ENCODE measurements at regions not wholly inside any gene's neighbourhood (a gene's known extent, or its start where the extent isn't known, plus 50 kb on each side); places are given as distances from the start of the nearest gene placed in this dataset.
A peak's percentile ranks its signal among the peaks of the same experiment; 100 is the strongest.

GRCh38 chr4:63556332-63556731 is 852.9 kb downstream of the TECRL start:
- Histone ChIP-seq H3K4me1 (ENCODE audit: insufficient read depth, low read length, poor library complexity, severe bottlenecking) (no peaks in the 10 kb centered on the region), H3K9me3 (ENCODE audit: low read length) (no peaks in the 10 kb centered on the region), H4K20me1 (ENCODE audit: insufficient read depth, low read length) (no peaks in the 10 kb centered on the region), H3K79me2 (ENCODE audit: insufficient read depth, low read depth, low read length) (no peaks in the 10 kb centered on the region), H2AFZ (ENCODE audit: low read length) (no peak overlapping the region), H3K27ac (ENCODE audit: low read depth, low read length, poor library complexity, severe bottlenecking) (no peak overlapping the region), H3K9me2 (ENCODE audit: insufficient read depth, low read length) (no peaks in the 10 kb centered on the region), H3K4me2 (ENCODE audit: low read length) (no peak overlapping the region), H3K36me3 (ENCODE audit: insufficient read depth, low read length) (no peaks in the 10 kb centered on the region), H3K4me3 (ENCODE audit: low read depth, low read length, poor library complexity, severe bottlenecking) (no peak overlapping the region)
- intact Hi-C loops (cut with micrococcal nuclease; ENCODE audit: unreplicated experiment) = no loop called here
- no TSS peak for BruUV-seq (replicated peaks)
- TF ChIP-seq EZH2phosphoT487 (IDR thresholded peaks at IDR 0.05; ENCODE audit: borderline replicate concordance, low read depth, low read length) = no peak
- 0 out of 2 replicates have a peak, but pooled peaks have one; percentile 21 for TF ChIP-seq CTCF (conservative IDR thresholded peaks at IDR 0.05; ENCODE audit: low read length)
- ChIA-PET POLR2A (no interaction called here), CTCF (ENCODE audit: unreplicated experiment) (no interaction called here)
- DNase-seq (ENCODE audit: low spot score) = no peak

- Histone ChIP-seq H2AFZ (ENCODE audit: low read length) (no peak overlapping the region), H3K4me2 (ENCODE audit: low read length) (no peak overlapping the region), H3K9me3 (ENCODE audit: low read length) (no peaks in the 10 kb centered on the region), H3K36me3 (ENCODE audit: insufficient read depth, low read length) (no peaks in the 10 kb centered on the region), H3K9me2 (ENCODE audit: insufficient read depth, low read length) (no peaks in the 10 kb centered on the region), H4K20me1 (ENCODE audit: insufficient read depth, low read length) (no peaks in the 10 kb centered on the region), H3K4me3 (ENCODE audit: low read depth, low read length, poor library complexity, severe bottlenecking) (no peak overlapping the region), H3K27ac (ENCODE audit: low read depth, low read length, poor library complexity, severe bottlenecking) (no peak overlapping the region), H3K79me2 (ENCODE audit: insufficient read depth, low read depth, low read length) (no peaks in the 10 kb centered on the region), H3K4me1 (ENCODE audit: insufficient read depth, low read length, poor library complexity, severe bottlenecking) (no peaks in the 10 kb centered on the region)
- TF ChIP-seq CTCF (conservative IDR thresholded peaks at IDR 0.05; ENCODE audit: low read length) (no peak), EZH2phosphoT487 (IDR thresholded peaks at IDR 0.05; ENCODE audit: borderline replicate concordance, low read depth, low read length) (no peak)
- ChIA-PET POLR2A (interaction anchor here (0.6 kb wide), 1 partner anchor 1081 kb away, joined by 5 read pairs; no protein-coding TSS in a partner anchor), CTCF (ENCODE audit: unreplicated experiment) (no interaction called here)
- DNase-seq (ENCODE audit: low spot score) = no peak
- BruUV-seq (replicated peaks) = no TSS peak
- intact Hi-C loops (cut with micrococcal nuclease; ENCODE audit: unreplicated experiment) = no loop called here
Observed at GRCh38 chr4:63553123-63553522, 856.1 kb downstream of the TECRL start.

- Histone ChIP-seq H3K9me3 (ENCODE audit: low read length) (no peaks in the 10 kb centered on the region), H2AFZ (ENCODE audit: low read length) (no peak overlapping the region), H3K4me3 (ENCODE audit: low read depth, low read length, poor library complexity, severe bottlenecking) (no peak overlapping the region), H4K20me1 (ENCODE audit: insufficient read depth, low read length) (no peaks in the 10 kb centered on the region), H3K79me2 (ENCODE audit: insufficient read depth, low read depth, low read length) (no peaks in the 10 kb centered on the region), H3K9me2 (ENCODE audit: insufficient read depth, low read length) (no peaks in the 10 kb centered on the region), H3K27ac (ENCODE audit: low read depth, low read length, poor library complexity, severe bottlenecking) (no peak overlapping the region), H3K4me2 (ENCODE audit: low read length) (no peak overlapping the region), H3K4me1 (ENCODE audit: insufficient read depth, low read length, poor library complexity, severe bottlenecking) (no peaks in the 10 kb centered on the region), H3K36me3 (ENCODE audit: insufficient read depth, low read length) (no peaks in the 10 kb centered on the region)
- TF ChIP-seq EZH2phosphoT487 (IDR thresholded peaks at IDR 0.05; ENCODE audit: borderline replicate concordance, low read depth, low read length) = no peak
- TF ChIP-seq CTCF (conservative IDR thresholded peaks at IDR 0.05; ENCODE audit: low read length) = no peak
- ChIA-PET POLR2A (no interaction called here), CTCF (ENCODE audit: unreplicated experiment) (no interaction called here)
- intact Hi-C loops (cut with micrococcal nuclease; ENCODE audit: unreplicated experiment) = no loop called here
- BruUV-seq (replicated peaks) = no TSS peak
- DNase-seq (ENCODE audit: low spot score) = no peak
Observed at GRCh38 chr4:63541828-63542227, 867.4 kb downstream of the TECRL start.

Data from OCI-LY7 (cell line).